GM18951 (cell line): ENCODE measurements at regions not wholly inside any gene's neighbourhood (a gene's known extent, or its start where the extent isn't known, plus 50 kb on each side); places are given as distances from the start of the nearest gene placed in this dataset.

Source experiments
- POLR2A ChIP-seq: IDR thresholded peaks from 4 replicates; pipeline ENCODE4 v1.6.1; 2011; ENCODE audit warnings: mild to moderate bottlenecking; ENCODE audit not compliant: insufficient read length, insufficient read depth; ENCODE audit errors: extremely low read depth
- in situ Hi-C: fragments of 300-500 bp; cut with MboI; formaldehyde crosslinking; loops from one replicate; pipeline ENCODE4 v1.12.0; 2022; ENCODE audit warnings: low sequenced_read_pairs, mixed read lengths, inconsistent platforms; ENCODE audit not compliant: unreplicated experiment

GRCh38 chr11:80441821-80442220, 1001.0 kb upstream of the TENM4 start:
- no peak for TF ChIP-seq POLR2A
- in situ Hi-C loops, result no loop called here

DNA sequence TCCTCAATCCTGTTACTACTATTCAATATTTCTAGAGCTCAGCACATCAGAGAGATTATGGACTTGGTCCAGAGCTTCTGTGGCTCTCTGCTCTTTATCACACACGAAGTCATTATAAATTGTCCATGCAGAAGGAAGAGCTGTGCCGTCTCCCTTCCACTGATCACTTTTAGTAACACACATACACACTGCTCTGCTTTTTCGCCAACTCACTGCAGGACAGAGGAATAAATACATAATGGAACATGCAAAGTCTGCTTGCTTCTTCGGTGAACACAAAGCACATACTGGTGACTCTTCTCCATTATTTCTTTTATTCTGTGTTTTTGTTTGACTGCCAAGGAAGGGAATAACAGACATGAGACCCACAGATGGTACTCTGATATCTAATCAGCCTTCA, 1000.0 kb upstream of the TENM4 start:
- TF ChIP-seq POLR2A, result no peak
- in situ Hi-C loops, result no loop called here

DNA sequence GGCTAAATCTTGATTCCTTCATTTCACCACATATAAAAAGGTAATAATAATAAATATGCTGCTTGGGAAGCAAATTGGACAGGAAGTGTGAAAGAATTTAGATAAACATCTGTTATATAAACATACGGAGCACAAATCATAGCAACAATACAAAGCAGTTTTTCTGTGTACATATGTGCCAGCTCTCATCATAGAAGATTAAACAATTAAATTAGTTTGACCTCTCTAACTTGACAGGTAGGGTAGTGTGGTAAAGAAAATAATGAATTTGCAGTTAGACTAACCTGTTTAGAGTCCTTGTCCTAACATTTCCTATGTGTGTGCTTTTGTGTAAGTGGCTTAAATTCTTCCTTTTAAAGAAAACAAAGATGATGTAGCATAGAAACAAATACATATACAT, 995.7 kb upstream of the TENM4 start:
- in situ Hi-C loops, result no loop called here
- TF ChIP-seq POLR2A, result no peak

DNA sequence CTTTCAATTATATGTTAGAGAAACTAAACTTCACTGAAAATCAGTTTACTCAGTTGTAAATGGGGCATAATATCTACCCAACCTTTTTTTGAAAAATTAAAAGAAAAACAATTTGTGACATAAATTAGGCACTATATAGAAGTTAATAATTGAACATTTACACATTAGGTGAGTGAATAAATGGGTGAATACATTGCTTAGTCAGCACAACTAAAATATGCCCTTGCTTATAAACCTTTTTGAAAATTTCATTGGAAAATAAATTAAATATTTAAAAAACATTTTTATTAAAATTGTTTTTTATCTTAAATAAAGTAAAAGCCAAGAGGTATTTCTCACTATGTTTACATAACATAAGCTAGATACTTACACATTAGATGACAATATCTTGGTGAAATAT, 994.5 kb upstream of the TENM4 start:
- in situ Hi-C loops, result no loop called here
- no peak for TF ChIP-seq POLR2A

DNA sequence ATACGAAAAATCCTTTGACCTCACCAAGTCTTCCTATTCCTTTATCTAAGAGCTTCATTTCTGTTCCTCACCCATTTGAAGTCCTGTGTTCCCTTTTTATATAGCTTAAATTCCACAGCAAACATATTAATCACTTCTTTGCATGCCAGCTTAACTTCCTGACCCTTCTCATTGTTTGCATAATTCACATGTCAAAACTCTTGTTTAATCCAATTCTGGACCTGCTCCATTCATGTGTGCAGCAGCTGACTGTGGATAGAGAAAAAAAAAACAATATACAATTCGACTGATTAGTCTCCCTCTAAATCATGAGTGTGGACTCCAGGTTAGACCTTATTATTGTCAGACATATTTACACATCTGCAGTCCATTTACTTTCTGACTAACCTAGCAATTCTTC, 991.2 kb upstream of the TENM4 start:
- TF ChIP-seq POLR2A, result no peak
- in situ Hi-C loops, result no loop called here

- TF ChIP-seq POLR2A, result no peak
- in situ Hi-C loops, result no loop called here
Observed at GRCh38 chr11:80424012-80424695, 983.3 kb upstream of the TENM4 start.

DNA sequence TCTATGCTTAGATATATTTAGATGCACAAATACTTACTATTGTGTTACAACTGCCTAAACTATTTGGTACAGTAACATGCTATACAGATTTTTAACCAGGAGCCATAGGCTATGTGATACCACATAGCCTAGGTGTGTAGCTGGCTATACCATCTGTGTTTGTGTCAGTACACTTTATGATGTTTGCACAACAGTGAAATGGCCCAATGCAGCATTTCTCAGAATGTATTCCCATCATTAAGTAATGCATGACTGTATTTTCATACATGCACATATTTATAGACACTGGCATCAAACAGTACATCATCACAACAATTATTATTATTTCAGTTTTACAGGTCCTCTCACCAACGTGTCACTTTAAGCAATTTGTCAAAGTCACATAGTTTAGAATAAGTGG, 979.5 kb upstream of the TENM4 start:
- no peak for TF ChIP-seq POLR2A
- in situ Hi-C loops, result no loop called here

DNA sequence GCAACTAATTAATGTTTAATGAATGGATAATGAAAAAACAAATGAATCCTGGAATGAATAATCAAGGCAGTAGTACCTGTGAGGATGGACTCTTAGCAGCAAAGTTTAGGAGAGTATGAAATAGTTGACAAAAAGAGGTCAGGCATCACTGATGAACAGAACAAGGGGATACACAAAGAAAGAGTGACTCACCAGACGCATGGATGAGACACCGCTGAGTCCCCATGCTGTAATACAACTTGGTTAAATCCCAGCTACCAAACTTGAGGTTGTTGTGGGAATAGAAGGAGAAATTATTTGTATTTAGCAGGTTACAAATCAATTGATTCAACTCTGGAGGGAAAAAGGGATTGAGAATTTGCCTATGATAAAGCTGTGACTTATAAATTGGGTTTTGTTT, 976.9 kb upstream of the TENM4 start:
- in situ Hi-C loops, result no loop called here
- no peak for TF ChIP-seq POLR2A

- in situ Hi-C loops, result no loop called here
- no peak for TF ChIP-seq POLR2A
Observed at GRCh38 chr11:80415580-80415979, 974.8 kb upstream of the TENM4 start.

GRCh38 chr11:80414181-80415165, 973.6 kb upstream of the TENM4 start:
- no peak for TF ChIP-seq POLR2A

GRCh38 chr11:80412604-80413003, 971.8 kb upstream of the TENM4 start:
- in situ Hi-C loops, result no loop called here
- no peak for TF ChIP-seq POLR2A

More at GRCh38 chr11:80414181-80415165, 973.6 kb upstream of the TENM4 start:
- in situ Hi-C loops, result no loop called here

GRCh38 chr11:80393210-80393609, 952.4 kb upstream of the TENM4 start:
- no peak for TF ChIP-seq POLR2A
- in situ Hi-C loops, result no loop called here

GRCh38 chr11:80390505-80390904, 949.7 kb upstream of the TENM4 start:
- in situ Hi-C loops, result no loop called here
- no peak for TF ChIP-seq POLR2A

- in situ Hi-C loops, result no loop called here
Observed at GRCh38 chr11:80388536-80388935, 947.7 kb upstream of the TENM4 start.

More at GRCh38 chr11:80388536-80388935, 947.7 kb upstream of the TENM4 start:
- TF ChIP-seq POLR2A, result no peak
